OCI-LY3 (cell line): ENCODE measurements at regions not wholly inside any gene's neighbourhood (a gene's known extent, or its start where the extent isn't known, plus 50 kb on each side); places are given as distances from the start of the nearest gene placed in this dataset.

ENCODE experiments used
- EZH2phosphoT487 ChIP-seq: fragments of 200-600 bp; shearing (Covaris generic); IDR thresholded peaks from 2 replicates; pipeline ENCODE4 v1.6.1; 2018; ENCODE audit warnings: antibody characterized with exemption, mixed run types, low read depth
- TF ChIP-seq, protein P1 (sequence below): fragments of 200-600, 300-600 bp; sonication (generic); IDR thresholded peaks from 2 replicates; pipeline ENCODE4 v1.5.1; 2014; ENCODE audit warnings: antibody characterized with exemption, low read length, low read depth

DNA sequence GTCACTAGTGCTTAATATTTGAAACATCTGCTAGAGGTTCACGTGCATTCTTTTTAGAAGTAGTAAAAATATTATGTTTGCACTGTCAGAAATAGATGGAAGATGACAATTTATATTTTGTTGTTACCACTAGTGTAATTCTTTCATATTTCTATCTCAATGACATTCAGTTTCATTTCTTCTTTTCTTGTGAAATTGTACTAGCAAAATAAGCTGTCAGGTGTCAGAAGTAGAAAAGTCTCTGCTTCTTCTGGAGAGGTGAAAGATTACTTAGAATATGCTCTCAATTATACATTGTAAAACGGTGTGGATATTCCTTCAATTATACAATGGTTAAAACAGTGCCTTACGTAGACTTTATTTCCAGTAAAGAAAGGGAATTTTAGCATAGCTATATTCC, 395.4 kb downstream of the CSNK1G3 start:
- TF ChIP-seq, protein P1, sequence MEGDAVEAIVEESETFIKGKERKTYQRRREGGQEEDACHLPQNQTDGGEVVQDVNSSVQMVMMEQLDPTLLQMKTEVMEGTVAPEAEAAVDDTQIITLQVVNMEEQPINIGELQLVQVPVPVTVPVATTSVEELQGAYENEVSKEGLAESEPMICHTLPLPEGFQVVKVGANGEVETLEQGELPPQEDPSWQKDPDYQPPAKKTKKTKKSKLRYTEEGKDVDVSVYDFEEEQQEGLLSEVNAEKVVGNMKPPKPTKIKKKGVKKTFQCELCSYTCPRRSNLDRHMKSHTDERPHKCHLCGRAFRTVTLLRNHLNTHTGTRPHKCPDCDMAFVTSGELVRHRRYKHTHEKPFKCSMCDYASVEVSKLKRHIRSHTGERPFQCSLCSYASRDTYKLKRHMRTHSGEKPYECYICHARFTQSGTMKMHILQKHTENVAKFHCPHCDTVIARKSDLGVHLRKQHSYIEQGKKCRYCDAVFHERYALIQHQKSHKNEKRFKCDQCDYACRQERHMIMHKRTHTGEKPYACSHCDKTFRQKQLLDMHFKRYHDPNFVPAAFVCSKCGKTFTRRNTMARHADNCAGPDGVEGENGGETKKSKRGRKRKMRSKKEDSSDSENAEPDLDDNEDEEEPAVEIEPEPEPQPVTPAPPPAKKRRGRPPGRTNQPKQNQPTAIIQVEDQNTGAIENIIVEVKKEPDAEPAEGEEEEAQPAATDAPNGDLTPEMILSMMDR: no peak
- TF ChIP-seq EZH2phosphoT487: no peak
